Erythroblast (primary cell): ENCODE measurements at regions not wholly inside any gene's neighbourhood (a gene's known extent, or its start where the extent isn't known, plus 50 kb on each side); places are given as distances from the start of the nearest gene placed in this dataset.
A peak's percentile ranks its signal among the peaks of the same experiment; 100 is the strongest.

Experiments used
- DNase-seq, 2 experiments: peaks; one replicate each; lab custom pipeline; 2025; lab: John Stamatoyannopoulos, UW
- GATA1 ChIP-seq: IDR thresholded peaks from 2 replicates; pipeline ENCODE4 v1.6.1; 2011; ENCODE audit warnings: low read depth, mild to moderate bottlenecking, control low read depth, low read length, moderate library complexity
- POLR2A ChIP-seq: IDR thresholded peaks from 2 replicates; pipeline ENCODE4 v1.6.1; 2011; ENCODE audit warnings: mild to moderate bottlenecking, low read length

DNA sequence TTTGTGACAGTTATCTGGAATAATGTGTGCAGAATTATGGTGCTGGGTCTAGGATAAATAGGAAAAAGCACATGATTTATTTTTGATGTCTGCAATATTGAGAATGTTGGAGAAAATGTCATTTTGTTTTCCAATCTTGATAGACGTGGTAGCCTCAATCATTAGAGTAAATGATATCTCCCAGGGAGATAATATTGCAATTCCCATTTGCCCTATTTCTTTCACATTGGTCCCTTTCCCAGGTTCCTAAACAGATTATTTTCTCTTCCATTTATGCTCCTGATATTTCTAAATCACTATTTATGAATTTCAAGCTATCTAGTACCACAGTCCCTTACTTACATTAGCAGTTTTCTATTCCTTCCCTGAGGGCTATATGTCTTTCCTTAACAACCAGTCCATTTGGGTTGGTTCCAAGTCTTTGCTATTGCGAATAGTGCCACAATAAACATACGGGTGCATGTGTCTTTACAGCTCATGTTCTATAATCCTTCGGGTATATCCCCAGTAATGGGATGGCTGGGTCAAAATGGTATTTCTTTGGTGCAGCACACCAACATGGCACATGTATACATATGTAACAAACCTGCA lies 447.3 kb downstream of the PLA2G4A start:
- TF ChIP-seq GATA1 (no peak), POLR2A (no peak)
- DNase-seq, result peak in 1 of 2 experiments; percentile 1

GRCh38 chr1:187276677-187277076 lies 447.9 kb downstream of the PLA2G4A start:
- no peak for DNase-seq
- TF ChIP-seq GATA1 (no peak), POLR2A (no peak)

DNA sequence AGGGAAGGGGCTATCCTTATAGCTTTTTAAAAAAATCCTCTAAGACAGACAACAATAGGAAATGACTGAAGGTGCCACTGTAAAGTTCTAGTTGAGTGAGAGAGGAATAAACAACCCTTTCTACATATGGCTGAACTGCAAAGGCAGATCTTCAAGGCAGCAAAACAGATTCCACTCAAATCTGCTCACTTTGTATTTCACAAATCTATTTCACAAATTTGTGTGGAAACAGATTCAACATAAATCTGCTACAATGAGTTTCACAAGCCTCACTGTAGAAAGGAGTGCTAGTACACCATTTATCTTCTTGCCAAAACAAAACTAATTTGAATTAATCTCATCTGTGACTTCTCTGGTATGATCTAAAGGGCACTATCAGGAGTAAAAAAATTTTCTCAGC lies 451.3 kb downstream of the PLA2G4A start:
- TF ChIP-seq GATA1 (no peak), POLR2A (no peak)
- no peak for DNase-seq

DNA sequence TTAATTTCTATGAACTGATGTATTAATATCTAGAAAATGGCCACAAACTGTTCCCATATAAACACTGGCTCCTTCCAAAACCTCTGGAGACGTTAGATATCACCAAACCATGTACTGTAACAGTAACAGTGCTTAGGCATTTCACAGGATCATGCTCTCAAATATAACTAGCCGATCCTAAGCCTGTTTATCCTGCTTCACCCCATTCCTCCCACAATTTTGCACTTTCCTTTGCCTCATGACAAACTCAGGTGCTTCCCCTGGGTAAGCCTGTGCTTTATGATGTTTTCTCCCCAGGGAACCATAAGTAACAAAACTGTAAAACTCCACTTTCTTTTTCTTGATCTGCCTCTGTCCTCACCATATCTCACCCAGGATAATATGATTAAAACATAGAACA lies 452.3 kb downstream of the PLA2G4A start:
- no peak for TF ChIP-seq GATA1
- no peak for TF ChIP-seq POLR2A
- DNase-seq, result no peak

DNA sequence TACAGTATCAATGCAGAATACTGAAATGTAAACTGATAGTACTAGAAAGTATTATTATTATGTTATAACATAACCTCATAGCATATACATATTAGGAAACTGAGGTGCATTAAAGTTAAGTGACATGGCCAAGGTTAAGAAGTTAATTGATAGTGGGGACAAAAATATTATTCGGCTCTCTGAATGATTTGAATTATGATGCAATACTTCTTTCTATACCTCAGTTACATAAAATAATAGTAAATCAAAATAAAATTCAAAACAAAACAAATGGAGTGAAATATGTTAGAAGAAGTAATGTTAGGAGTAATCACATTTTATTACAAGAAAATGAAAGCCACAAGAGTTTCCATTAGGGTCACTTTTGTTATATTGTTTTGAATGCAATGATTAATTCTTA lies 455.2 kb downstream of the PLA2G4A start:
- TF ChIP-seq GATA1 (no peak), POLR2A (no peak)
- DNase-seq, result no peak

DNA sequence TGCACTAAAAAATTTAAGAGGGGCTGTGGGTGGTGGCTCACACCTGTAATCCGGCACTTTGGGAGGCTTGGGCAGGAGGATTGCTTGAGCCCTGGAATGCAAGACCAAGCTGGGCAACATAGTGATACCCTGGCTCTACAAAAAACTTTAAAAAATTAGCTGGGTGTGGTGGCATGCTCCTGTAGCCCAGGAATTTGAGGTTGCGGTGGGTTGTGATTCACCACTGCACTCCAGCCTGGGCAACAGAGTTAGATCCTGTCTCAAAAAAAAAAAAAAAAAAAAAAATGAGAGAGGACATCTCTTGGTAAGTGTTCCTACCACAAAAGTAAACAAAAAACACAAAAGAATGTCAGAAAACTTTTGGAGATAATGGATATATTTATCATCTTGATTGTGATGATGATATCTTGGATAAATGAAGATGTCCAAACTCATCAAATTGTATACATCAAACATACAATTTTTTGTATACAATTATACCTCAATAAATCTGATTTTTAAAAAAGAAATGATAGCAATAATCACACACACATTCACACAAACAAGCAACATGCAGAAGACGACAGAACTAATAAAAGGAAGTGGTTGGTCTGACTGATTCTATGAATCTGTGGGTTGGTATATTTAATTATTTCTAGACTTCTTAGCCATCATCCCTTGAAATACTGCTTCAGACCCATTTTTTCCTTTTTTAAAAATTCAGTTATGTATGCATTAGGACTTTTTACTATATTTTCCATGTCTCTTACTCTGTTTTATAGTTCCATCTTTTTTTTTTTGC lies 465.9 kb downstream of the PLA2G4A start:
- DNase-seq, result no peak
- TF ChIP-seq GATA1 (no peak), POLR2A (no peak)

GRCh38 chr1:187300081-187300480 lies 471.3 kb downstream of the PLA2G4A start:
- no peak for DNase-seq
- TF ChIP-seq GATA1, result no peak
- no peak for TF ChIP-seq POLR2A

GRCh38 chr1:187306710-187307415 lies 478.1 kb downstream of the PLA2G4A start:
- TF ChIP-seq POLR2A (no peak), GATA1 (no peak)
- no peak for DNase-seq

- DNase-seq, result no peak
- no peak for TF ChIP-seq GATA1
These were observed 481.4 kb downstream of the PLA2G4A start for GRCh38 chr1:187310038-187310631.

GRCh38 chr1:187313115-187313514 lies 484.4 kb downstream of the PLA2G4A start:
- DNase-seq, result no peak
- TF ChIP-seq POLR2A, result no peak
- no peak for TF ChIP-seq GATA1

DNA sequence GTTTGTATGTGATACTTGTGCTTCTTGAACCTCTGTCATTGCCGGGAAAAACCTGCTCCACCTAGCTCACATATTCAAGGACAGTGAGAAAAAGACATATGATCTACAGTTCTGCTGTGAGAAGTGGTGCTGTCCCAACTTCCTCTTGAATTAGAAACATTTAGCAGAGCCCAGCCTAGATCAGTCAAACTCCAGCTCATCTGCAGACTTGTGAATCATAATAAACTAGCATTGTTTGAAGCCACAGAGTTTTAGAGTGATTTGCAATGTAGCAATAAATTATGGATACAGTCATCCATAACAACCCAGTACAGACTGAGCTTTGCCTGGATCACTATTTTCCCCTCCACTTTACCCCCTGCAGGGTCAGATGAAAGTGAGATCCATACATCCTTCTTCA lies 497.8 kb downstream of the PLA2G4A start:
- no peak for TF ChIP-seq POLR2A
- TF ChIP-seq GATA1, result no peak
- no peak for DNase-seq

DNA sequence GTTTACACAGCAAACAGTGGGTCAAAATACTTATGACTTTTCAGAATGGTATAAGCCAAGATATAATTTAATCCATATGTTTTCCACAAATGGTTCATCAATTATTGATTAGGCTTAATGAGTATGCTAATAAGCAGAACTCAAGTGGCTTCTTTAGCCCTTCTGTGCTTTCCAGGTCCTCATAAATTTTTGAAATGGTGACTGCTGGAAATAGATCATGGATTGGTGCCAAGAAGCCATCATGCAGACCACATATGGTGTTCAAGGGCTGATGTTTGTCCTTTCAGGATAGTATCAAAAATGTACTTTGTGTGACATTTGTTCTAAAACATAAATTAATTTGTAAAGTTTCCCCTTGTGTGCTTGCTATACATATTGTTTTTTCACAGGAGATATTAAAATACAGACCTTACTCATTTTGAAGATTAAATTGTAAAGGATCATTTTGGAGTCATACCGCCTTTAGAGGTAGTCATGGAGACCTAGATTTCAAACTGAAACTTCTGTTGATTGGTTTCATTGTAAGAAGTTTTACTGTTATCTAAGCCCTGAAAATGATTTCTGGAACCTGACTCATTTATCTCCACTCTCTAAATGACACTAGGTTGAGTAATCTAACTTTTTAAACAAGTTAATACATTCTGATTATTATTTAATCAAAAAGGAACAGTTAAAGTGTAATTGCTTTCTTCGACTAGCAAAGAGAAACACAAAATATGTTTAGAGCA lies 507.9 kb downstream of the PLA2G4A start:
- TF ChIP-seq GATA1 (no peak), POLR2A (no peak)
- DNase-seq, result no peak

DNA sequence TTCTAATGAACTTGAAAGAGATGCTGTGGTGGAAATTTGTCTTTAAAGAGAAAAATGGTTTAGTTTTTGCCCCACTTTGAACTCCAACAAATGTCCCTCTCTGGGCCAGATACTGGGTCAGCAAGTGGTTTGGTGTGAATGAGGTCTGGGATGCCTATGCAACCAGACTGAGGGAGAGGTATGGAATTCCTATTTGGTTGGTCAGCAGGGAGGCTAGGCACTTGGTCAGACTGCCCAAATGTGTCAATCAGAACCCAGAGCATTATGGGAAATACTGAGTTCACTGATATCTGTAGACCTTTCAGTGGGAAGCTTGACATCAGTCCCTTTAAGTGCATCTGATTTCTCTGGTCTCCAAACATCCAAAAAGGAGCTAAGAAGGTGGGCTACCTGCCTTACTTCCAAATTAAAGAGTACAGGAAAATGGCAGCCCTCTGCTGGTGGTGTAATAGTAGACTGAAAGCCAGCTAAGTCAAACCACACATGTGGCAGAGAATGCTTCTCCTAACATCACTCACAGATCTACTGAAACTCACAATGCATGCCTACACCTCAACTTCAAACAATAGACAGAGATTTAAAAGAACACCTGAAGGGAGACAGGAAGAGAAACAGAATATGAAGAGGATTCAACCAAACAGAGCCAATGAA lies 510.1 kb downstream of the PLA2G4A start:
- TF ChIP-seq POLR2A (no peak), GATA1 (no peak)
- no peak for DNase-seq
